A549 (cell line): ENCODE measurements at regions not wholly inside any gene's neighbourhood (a gene's known extent, or its start where the extent isn't known, plus 50 kb on each side); places are given as distances from the start of the nearest gene placed in this dataset.
A peak's percentile ranks its signal among the peaks of the same experiment; 100 is the strongest.
"Not testable (repeated sequence)": the region's sequence is repeated elsewhere in the genome, so short reads cannot be mapped to it uniquely, and the experiment has no call there.

Experiments
- ATAC-seq, 2 experiments: fragments of 200-7000 bp in 1 of 2; fragments of >200 bp in 1 of 2; cut with Nextera tagmentation in 1 of 2; cut with Tn5 transposase in 1 of 2; 3 replicates each; pipeline versions ENCODE4 v1.8.0 to v1.9.1; 2018 to 2020; ENCODE audit warnings: mild to moderate bottlenecking in 1 of 2, moderate library complexity in 1 of 2
- CTCF ChIA-PET: fragments of 300-600 bp; sonication (Branson Sonifier 250); formaldehyde crosslinking; extraction: SDS; loops from one replicate; lab custom pipeline; 2021; ENCODE audit warnings: antibody characterized with exemption, inconsistent platforms; lab: Yijun Ruan, JAX
- POLR2A ChIA-PET: fragments of 350-600 bp; formaldehyde crosslinking; extraction: SDS; loops from one replicate; lab custom pipeline; 2021; ENCODE audit warnings: antibody characterized with exemption, inconsistent platforms; lab: Yijun Ruan, JAX
- DNase-seq, 2 experiments: peaks; one replicate each; pipeline versions ENCODE4 v3.0.0 to v3.0.0-alpha.2; 2011 to 2016; ENCODE audit warnings: low read depth in 1 of 2, low spot score in 1 of 2
- FAIRE-seq: peaks from 2 replicates; lab custom pipeline; 2011; peaks lifted over from hg19 to GRCh38; lab: Jason Lieb, UNC
- H3K27ac ChIP-seq, 2 experiments: fragments of >200 bp; sonication (Bioruptor Twin); formaldehyde crosslinking; 3 replicates each; pipeline ENCODE4 v1.5.1; 2016 to 2017
- H3K4me1 ChIP-seq: fragments of >200 bp; sonication (Bioruptor Twin); formaldehyde crosslinking; 3 replicates; pipeline ENCODE4 v1.6.1; 2016
- H3K4me2 ChIP-seq: fragments of >200 bp; sonication (Bioruptor Twin); formaldehyde crosslinking; 3 replicates; pipeline ENCODE4 v1.6.1; 2016
- H3K4me3 ChIP-seq: fragments of >200 bp; sonication (Bioruptor Twin); formaldehyde crosslinking; 3 replicates; pipeline ENCODE4 v1.5.1; 2016
- H3K9me3 ChIP-seq: fragments of >200 bp; sonication (Bioruptor Twin); formaldehyde crosslinking; 3 replicates; pipeline ENCODE4 v1.6.1; 2016
- ATOH8 ChIP-seq: fragments of 250-450 bp; sonication (Bioruptor Pico); IDR thresholded peaks from 2 replicates; pipeline ENCODE4 v1.5.0; 2020; ENCODE audit warnings: low read depth, mild to moderate bottlenecking, moderate library complexity
- BHLHE40 ChIP-seq: IDR thresholded peaks from 2 replicates; pipeline ENCODE4 v1.6.1; 2012; ENCODE audit warnings: low read depth, low read length, inconsistent platforms
- CHD2 ChIP-seq: fragments of 150-350 bp; IDR thresholded peaks from 2 replicates; pipeline ENCODE4 v1.6.1; 2014; ENCODE audit warnings: low read length; ENCODE audit not compliant: partially characterized antibody
- CHD4 ChIP-seq: fragments of 200-600 bp; sonication (generic); IDR thresholded peaks from 2 replicates; pipeline ENCODE4 v1.6.1; 2016; ENCODE audit warnings: antibody characterized with exemption, mild to moderate bottlenecking, borderline replicate concordance
- EHF ChIP-seq: fragments of 250-450 bp; sonication (Bioruptor Pico); IDR thresholded peaks from 2 replicates; pipeline ENCODE4 v1.5.0; 2020; ENCODE audit warnings: mild to moderate bottlenecking
- EHMT2 ChIP-seq: fragments of 200-600 bp; sonication (generic); IDR thresholded peaks from 2 replicates; pipeline ENCODE4 v1.6.1; 2016; ENCODE audit warnings: antibody characterized with exemption, low read depth, mild to moderate bottlenecking, moderate library complexity
- ELK1 ChIP-seq: fragments of 150-350 bp; IDR thresholded peaks from 2 replicates; pipeline ENCODE4 v1.6.1; 2014; ENCODE audit warnings: low read depth, mild to moderate bottlenecking, low read length
- FOSB ChIP-seq: fragments of 250-450 bp; sonication (Bioruptor Pico); IDR thresholded peaks from 2 replicates; pipeline ENCODE4 v1.5.0; 2020; ENCODE audit warnings: mild to moderate bottlenecking, moderate library complexity
- HDAC2 ChIP-seq: fragments of 200-600 bp; sonication (generic); IDR thresholded peaks from 2 replicates; pipeline ENCODE4 v1.6.1; 2016
- HEYL ChIP-seq: fragments of 250-450 bp; sonication (Bioruptor Pico); IDR thresholded peaks from 2 replicates; pipeline ENCODE4 v1.8.0; 2021; ENCODE audit warnings: mild to moderate bottlenecking, moderate library complexity
- MAX ChIP-seq: IDR thresholded peaks from 2 replicates; pipeline ENCODE4 v1.6.1; 2012
- MAZ ChIP-seq: fragments of 150-350 bp; IDR thresholded peaks from 2 replicates; pipeline ENCODE4 v1.6.1; 2014; ENCODE audit warnings: antibody characterized with exemption, low read depth, low read length, borderline replicate concordance
- NPAS2 ChIP-seq: fragments of 250-450 bp; sonication (Bioruptor Pico); IDR thresholded peaks from 2 replicates; pipeline ENCODE4 v1.8.0; 2022; ENCODE audit warnings: mild to moderate bottlenecking, moderate library complexity, borderline replicate concordance
- PHF8 ChIP-seq: fragments of 200-600 bp; sonication (generic); IDR thresholded peaks from 2 replicates; pipeline ENCODE4 v1.6.1; 2016; ENCODE audit warnings: low read depth, mild to moderate bottlenecking, antibody characterized with exemption, moderate library complexity, borderline replicate concordance
- RFX5 ChIP-seq: fragments of 450-650 bp; IDR thresholded peaks from 2 replicates; pipeline ENCODE4 v1.7.1; 2014; ENCODE audit warnings: antibody characterized with exemption, mild to moderate bottlenecking, moderate library complexity
- RNF2 ChIP-seq: fragments of 200-600 bp; sonication (generic); IDR thresholded peaks from 2 replicates; pipeline ENCODE4 v1.6.1; 2016; ENCODE audit warnings: low read depth, mild to moderate bottlenecking, antibody characterized with exemption, moderate library complexity, borderline replicate concordance
- TFCP2L1 ChIP-seq: fragments of 250-450 bp; sonication (Bioruptor Pico); IDR thresholded peaks from 2 replicates; pipeline ENCODE4 v1.5.0; 2021; ENCODE audit warnings: mild to moderate bottlenecking
- ZC3H11A ChIP-seq: fragments of 450-650 bp; IDR thresholded peaks from 2 replicates; pipeline ENCODE4 v1.6.1; 2014; ENCODE audit warnings: antibody characterized with exemption, mild to moderate bottlenecking
- ZNF302 ChIP-seq: fragments of 250-450 bp; sonication (Bioruptor Pico); IDR thresholded peaks from 2 replicates; pipeline ENCODE4 v1.9.0; 2021; ENCODE audit warnings: inconsistent platforms, mild to moderate bottlenecking, moderate library complexity
- WGBS: methylation state at CpG from one replicate; pipeline ENCODE4 v1.1.6; 2017; ENCODE audit errors: missing lambda C conversion rate; 5-methylcytosine and 5-hydroxymethylcytosine counted together

DNA sequence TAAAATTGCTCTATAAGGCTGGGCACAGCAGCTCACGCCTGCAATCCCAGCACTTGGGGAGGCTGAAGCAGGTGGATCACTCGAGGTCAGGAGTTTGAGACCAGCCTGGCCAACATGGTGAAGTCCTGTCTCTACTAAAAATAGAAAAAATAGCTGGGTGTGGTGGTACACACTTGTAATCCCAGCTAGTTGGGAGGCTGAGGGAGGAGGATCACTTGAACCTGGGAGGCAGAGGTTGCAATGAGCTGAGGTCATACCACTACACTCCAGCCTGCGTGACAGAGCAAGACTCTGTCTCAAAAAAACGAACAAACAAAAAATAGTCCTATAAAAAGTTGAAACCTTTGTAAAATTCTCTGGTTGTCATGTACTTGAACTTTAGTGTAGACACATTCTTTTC, 93.0 kb upstream of the KIF26B start:
- H3K9me3 ChIP-seq, H3K4me2 ChIP-seq, ATAC-seq, H3K27ac ChIP-seq, POLR2A ChIA-PET, DNase-seq, H3K4me3 ChIP-seq, FAIRE-seq: not testable (repeated sequence)
- WGBS, result 64% methylated on average over 4 of the region's 4 CpGs
- CTCF ChIA-PET, result interaction anchor here (0.6 to 4.5 kb wide), 2 partner anchors 19 to 456 kb away, joined by 3 to 20 read pairs; no protein-coding TSS in a partner anchor
- peaks cover 14% of the 10 kb centered on the region; the same call in 2 of the 3 replicates for H3K4me1 ChIP-seq

DNA sequence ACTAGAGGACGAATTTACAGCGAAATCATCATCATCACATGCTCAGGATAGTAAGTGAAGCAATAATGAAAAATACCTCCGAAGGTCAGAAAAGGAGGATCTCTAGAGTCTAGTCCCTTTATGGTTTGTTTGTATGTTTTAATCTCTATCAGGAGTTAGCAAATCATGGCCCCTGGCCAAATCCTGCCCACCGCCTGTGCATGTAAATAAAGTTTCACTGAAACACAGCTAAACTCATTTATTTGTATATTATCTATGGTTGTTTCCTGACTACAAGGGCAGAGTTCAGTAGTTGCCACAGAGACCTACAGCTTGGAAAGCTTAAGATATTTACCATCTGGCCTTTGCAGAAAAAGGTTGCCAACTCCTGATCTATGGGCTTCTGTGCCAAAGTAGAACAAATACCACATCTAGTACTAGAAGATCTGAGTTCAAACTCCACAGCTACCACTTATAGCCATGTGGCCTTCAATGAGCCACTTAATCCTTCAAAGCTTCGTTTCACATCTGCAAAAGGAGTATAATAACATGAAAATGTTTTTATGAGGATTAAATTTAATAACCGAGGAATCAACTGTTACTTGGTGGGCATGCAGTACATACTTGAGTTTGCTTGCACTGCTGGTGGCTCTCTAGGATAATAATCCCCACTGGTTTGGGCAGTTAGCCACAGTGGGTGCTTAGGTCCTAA, 94.0 kb upstream of the KIF26B start:
- 43% methylated on average over 6 of the region's 6 CpGs for WGBS
- ChIA-PET POLR2A (no interaction called here), CTCF (interaction anchor here (0.7 to 4.5 kb wide), 3 partner anchors 18 to 93 kb away, joined by 4 to 20 read pairs (median 4); no protein-coding TSS in a partner anchor)
- FAIRE-seq (no peak), ATAC-seq (peak; percentile 24 to 67; a peak in 4 of 6 replicates), DNase-seq (peak in 1 of 2 experiments; percentile 46)
- no peaks in the 10 kb centered on the region for H3K9me3 ChIP-seq
- peaks cover 14% of the 10 kb centered on the region; the same call in 2 of the 3 replicates for H3K4me1 ChIP-seq
- H3K4me3 ChIP-seq, result no peak overlapping the region
- H3K27ac ChIP-seq, result no peak overlapping the region
- TF ChIP-seq CHD4, result no peak
- no peak for TF ChIP-seq CHD2
- no peak for TF ChIP-seq RFX5
- no peak for TF ChIP-seq ATOH8 (CRISPR knock-in tag)
- no peak for TF ChIP-seq HEYL (CRISPR knock-in tag)
- no peak for TF ChIP-seq EHMT2
- TF ChIP-seq FOSB, result no peak
- TF ChIP-seq TFCP2L1, result no peak
- no peak for TF ChIP-seq EHF (CRISPR knock-in tag)
- H3K4me2 ChIP-seq, result peak overlapping the region; percentile 44; the same call in 2 of the 3 replicates

GRCh38 chr1:245059806-245060424, 94.9 kb upstream of the KIF26B start:
- DNase-seq (no peak), FAIRE-seq (no peak), ATAC-seq (no peak)
- POLR2A ChIA-PET, result no interaction called here
- Histone ChIP-seq H3K4me1 (peaks cover 14% of the 10 kb centered on the region; the same call in 2 of the 3 replicates), H3K4me3 (no peak overlapping the region), H3K4me2 (0 out of 3 replicates have a peak overlapping the region, but pooled peaks have one; percentile 44), H3K27ac (no peak overlapping the region), H3K9me3 (no peaks in the 10 kb centered on the region)
- WGBS, result 64% methylated on average over 4 of the region's 5 CpGs
- TF ChIP-seq NPAS2 (CRISPR knock-in tag) (no peak), BHLHE40 (no peak), RNF2 (no peak)
- CTCF ChIA-PET, result interaction anchor here (0.7 to 4.5 kb wide), 3 partner anchors 17 to 93 kb away, joined by 4 to 20 read pairs (median 4); no protein-coding TSS in a partner anchor

GRCh38 chr1:245058882-245059281, 95.9 kb upstream of the KIF26B start:
- DNase-seq (no peak), FAIRE-seq (no peak), ATAC-seq (no peak)
- TF ChIP-seq EHMT2 (no peak), HDAC2 (no peak), NPAS2 (CRISPR knock-in tag) (no peak), MAX (no peak), ELK1 (no peak), PHF8 (no peak), ZC3H11A (no peak), HEYL (CRISPR knock-in tag) (no peak), ZNF302 (no peak), MAZ (no peak)
- H3K4me1 ChIP-seq, result peaks cover 14% of the 10 kb centered on the region; the same call in 2 of the 3 replicates
- WGBS, result 91% methylated on average over 4 of the region's 4 CpGs
- POLR2A ChIA-PET, result no interaction called here
- CTCF ChIA-PET, result interaction anchor here (1.4 kb wide), 1 partner anchor 16 kb away, joined by 3 read pairs; no protein-coding TSS in a partner anchor
- no peak overlapping the region for H3K27ac ChIP-seq
- H3K4me3 ChIP-seq, result no peak overlapping the region
- H3K4me2 ChIP-seq, result no peak overlapping the region
- H3K9me3 ChIP-seq, result no peaks in the 10 kb centered on the region
